GM23338 (cell line): ENCODE measurements at regions not wholly inside any gene's neighbourhood (a gene's known extent, or its start where the extent isn't known, plus 50 kb on each side); places are given as distances from the start of the nearest gene placed in this dataset.

Experiments
- CREB1 ChIP-seq: fragments of 250-450 bp; sonication (Bioruptor Pico); IDR thresholded peaks from 2 replicates; pipeline ENCODE4 v1.5.0; 2020; ENCODE audit warnings: low read depth, mild to moderate bottlenecking, moderate library complexity
- EZH2 ChIP-seq: fragments of 200-600 bp; sonication (generic); IDR thresholded peaks from one replicate; pipeline ENCODE4 v1.8.0; 2017; ENCODE audit warnings: antibody characterized with exemption, mild to moderate bottlenecking, low read depth; ENCODE audit not compliant: unreplicated experiment
- EZH2phosphoT487 ChIP-seq: fragments of 200-600 bp; sonication (generic); IDR thresholded peaks from one replicate; pipeline ENCODE4 v1.8.1; 2018; ENCODE audit warnings: antibody characterized with exemption; ENCODE audit not compliant: unreplicated experiment
- JUNB ChIP-seq: IDR thresholded peaks from one replicate; pipeline ENCODE4 v1.6.1; 2016; ENCODE audit warnings: antibody characterized with exemption; ENCODE audit not compliant: unreplicated experiment
- POLR2AphosphoS5 ChIP-seq: IDR thresholded peaks from 2 replicates; pipeline ENCODE4 v1.6.1; 2016; ENCODE audit warnings: antibody characterized with exemption, low read depth
- REST ChIP-seq: IDR thresholded peaks from one replicate; pipeline ENCODE4 v1.6.1; 2018; ENCODE audit warnings: antibody characterized with exemption; ENCODE audit not compliant: unreplicated experiment
- ZNF114 ChIP-seq: fragments of 250-450 bp; sonication (Bioruptor Pico); IDR thresholded peaks from 2 replicates; pipeline ENCODE4 v1.5.0; 2020; ENCODE audit warnings: mild to moderate bottlenecking, moderate library complexity
- TF ChIP-seq, protein P1 (sequence below), 2 experiments: fragments of 200-600 bp in 1 of 2; sonication (generic) in 1 of 2; conservative IDR thresholded peaks; 2 replicates each; pipeline versions ENCODE4 v1.5.1 to v1.6.1; 2016 to 2017; ENCODE audit warnings: antibody characterized with exemption in 2 of 2, low read depth in 2 of 2, mild to moderate bottlenecking in 2 of 2, moderate library complexity in 1 of 2
- TF ChIP-seq, protein P2 (sequence below): fragments of 250-450 bp; sonication (Bioruptor Pico); IDR thresholded peaks from 2 replicates; pipeline ENCODE4 v1.5.0; 2020; ENCODE audit warnings: mild to moderate bottlenecking, moderate library complexity

DNA sequence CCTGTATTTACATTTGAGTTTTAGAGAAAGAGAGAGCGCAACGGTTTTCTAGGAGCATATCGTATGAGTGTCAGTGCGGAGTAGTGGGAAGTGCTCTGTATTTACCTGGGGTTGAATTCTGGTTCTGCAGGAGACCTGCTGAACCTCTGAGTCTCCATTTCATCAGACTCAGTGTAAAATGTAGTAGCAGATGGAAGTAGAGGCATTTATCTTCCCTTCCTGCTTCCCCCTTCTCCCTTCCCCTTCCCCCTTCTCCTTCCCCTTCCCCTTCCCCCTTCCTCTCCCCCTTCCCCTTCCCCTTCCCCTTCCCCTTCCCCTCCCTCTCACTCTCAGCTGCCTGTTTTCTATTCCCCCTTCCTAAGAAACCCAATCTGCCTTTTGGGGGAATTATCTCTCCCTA lies 426.9 kb downstream of the NPIPA7 start:
- TF ChIP-seq, protein P1, sequence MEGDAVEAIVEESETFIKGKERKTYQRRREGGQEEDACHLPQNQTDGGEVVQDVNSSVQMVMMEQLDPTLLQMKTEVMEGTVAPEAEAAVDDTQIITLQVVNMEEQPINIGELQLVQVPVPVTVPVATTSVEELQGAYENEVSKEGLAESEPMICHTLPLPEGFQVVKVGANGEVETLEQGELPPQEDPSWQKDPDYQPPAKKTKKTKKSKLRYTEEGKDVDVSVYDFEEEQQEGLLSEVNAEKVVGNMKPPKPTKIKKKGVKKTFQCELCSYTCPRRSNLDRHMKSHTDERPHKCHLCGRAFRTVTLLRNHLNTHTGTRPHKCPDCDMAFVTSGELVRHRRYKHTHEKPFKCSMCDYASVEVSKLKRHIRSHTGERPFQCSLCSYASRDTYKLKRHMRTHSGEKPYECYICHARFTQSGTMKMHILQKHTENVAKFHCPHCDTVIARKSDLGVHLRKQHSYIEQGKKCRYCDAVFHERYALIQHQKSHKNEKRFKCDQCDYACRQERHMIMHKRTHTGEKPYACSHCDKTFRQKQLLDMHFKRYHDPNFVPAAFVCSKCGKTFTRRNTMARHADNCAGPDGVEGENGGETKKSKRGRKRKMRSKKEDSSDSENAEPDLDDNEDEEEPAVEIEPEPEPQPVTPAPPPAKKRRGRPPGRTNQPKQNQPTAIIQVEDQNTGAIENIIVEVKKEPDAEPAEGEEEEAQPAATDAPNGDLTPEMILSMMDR (conservative IDR thresholded peaks at IDR 0.05; ENCODE audit: low read depth in 2 of 2): no peak
- TF ChIP-seq POLR2AphosphoS5 (no peak), EZH2phosphoT487 (no peak), REST (no peak), CREB1 (CRISPR knock-in tag) (no peak), EZH2 (no peak), ZNF114 (CRISPR knock-in tag) (no peak), JUNB (no peak)
- TF ChIP-seq, protein P2, sequence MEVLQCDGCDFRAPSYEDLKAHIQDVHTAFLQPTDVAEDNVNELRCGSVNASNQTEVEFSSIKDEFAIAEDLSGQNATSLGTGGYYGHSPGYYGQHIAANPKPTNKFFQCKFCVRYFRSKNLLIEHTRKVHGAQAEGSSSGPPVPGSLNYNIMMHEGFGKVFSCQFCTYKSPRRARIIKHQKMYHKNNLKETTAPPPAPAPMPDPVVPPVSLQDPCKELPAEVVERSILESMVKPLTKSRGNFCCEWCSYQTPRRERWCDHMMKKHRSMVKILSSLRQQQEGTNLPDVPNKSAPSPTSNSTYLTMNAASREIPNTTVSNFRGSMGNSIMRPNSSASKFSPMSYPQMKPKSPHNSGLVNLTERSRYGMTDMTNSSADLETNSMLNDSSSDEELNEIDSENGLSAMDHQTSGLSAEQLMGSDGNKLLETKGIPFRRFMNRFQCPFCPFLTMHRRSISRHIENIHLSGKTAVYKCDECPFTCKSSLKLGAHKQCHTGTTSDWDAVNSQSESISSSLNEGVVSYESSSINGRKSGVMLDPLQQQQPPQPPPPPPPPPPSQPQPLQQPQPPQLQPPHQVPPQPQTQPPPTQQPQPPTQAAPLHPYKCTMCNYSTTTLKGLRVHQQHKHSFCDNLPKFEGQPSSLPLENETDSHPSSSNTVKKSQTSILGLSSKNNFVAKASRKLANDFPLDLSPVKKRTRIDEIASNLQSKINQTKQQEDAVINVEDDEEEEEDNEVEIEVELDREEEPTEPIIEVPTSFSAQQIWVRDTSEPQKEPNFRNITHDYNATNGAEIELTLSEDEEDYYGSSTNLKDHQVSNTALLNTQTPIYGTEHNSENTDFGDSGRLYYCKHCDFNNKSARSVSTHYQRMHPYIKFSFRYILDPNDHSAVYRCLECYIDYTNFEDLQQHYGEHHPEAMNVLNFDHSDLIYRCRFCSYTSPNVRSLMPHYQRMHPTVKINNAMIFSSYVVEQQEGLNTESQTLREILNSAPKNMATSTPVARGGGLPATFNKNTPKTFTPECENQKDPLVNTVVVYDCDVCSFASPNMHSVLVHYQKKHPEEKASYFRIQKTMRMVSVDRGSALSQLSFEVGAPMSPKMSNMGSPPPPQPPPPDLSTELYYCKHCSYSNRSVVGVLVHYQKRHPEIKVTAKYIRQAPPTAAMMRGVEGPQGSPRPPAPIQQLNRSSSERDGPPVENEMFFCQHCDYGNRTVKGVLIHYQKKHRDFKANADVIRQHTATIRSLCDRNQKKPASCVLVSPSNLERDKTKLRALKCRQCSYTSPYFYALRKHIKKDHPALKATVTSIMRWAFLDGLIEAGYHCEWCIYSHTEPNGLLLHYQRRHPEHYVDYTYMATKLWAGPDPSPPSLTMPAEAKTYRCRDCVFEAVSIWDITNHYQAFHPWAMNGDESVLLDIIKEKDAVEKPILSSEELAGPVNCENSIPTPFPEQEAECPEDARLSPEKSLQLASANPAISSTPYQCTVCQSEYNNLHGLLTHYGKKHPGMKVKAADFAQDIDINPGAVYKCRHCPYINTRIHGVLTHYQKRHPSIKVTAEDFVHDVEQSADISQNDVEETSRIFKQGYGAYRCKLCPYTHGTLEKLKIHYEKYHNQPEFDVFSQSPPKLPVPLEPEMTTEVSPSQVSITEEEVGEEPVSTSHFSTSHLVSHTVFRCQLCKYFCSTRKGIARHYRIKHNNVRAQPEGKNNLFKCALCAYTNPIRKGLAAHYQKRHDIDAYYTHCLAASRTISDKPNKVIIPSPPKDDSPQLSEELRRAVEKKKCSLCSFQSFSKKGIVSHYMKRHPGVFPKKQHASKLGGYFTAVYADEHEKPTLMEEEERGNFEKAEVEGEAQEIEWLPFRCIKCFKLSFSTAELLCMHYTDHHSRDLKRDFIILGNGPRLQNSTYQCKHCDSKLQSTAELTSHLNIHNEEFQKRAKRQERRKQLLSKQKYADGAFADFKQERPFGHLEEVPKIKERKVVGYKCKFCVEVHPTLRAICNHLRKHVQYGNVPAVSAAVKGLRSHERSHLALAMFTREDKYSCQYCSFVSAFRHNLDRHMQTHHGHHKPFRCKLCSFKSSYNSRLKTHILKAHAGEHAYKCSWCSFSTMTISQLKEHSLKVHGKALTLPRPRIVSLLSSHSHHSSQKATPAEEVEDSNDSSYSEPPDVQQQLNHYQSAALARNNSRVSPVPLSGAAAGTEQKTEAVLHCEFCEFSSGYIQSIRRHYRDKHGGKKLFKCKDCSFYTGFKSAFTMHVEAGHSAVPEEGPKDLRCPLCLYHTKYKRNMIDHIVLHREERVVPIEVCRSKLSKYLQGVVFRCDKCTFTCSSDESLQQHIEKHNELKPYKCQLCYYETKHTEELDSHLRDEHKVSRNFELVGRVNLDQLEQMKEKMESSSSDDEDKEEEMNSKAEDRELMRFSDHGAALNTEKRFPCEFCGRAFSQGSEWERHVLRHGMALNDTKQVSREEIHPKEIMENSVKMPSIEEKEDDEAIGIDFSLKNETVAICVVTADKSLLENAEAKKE (CRISPR knock-in tag): no peak
